PC-3 (cell line): ENCODE measurements at regions not wholly inside any gene's neighbourhood (a gene's known extent, or its start where the extent isn't known, plus 50 kb on each side); places are given as distances from the start of the nearest gene placed in this dataset.

Experiments used
- EZH2 ChIP-seq: fragments of 300-600 bp; sonication (generic); IDR thresholded peaks from one replicate; pipeline ENCODE4 v1.6.1; 2017; ENCODE audit warnings: antibody characterized with exemption, mild to moderate bottlenecking, low read length; ENCODE audit not compliant: unreplicated experiment
- TF ChIP-seq, protein P1 (sequence below): fragments of 300-600 bp; sonication (generic); conservative IDR thresholded peaks from 2 replicates; pipeline ENCODE4 v1.5.1; 2017; ENCODE audit warnings: antibody characterized with exemption, low read depth, mild to moderate bottlenecking, low read length

GRCh38 chr20:19078448-19079373 is 133.7 kb upstream of the SLC24A3 start:
- TF ChIP-seq, protein P1, sequence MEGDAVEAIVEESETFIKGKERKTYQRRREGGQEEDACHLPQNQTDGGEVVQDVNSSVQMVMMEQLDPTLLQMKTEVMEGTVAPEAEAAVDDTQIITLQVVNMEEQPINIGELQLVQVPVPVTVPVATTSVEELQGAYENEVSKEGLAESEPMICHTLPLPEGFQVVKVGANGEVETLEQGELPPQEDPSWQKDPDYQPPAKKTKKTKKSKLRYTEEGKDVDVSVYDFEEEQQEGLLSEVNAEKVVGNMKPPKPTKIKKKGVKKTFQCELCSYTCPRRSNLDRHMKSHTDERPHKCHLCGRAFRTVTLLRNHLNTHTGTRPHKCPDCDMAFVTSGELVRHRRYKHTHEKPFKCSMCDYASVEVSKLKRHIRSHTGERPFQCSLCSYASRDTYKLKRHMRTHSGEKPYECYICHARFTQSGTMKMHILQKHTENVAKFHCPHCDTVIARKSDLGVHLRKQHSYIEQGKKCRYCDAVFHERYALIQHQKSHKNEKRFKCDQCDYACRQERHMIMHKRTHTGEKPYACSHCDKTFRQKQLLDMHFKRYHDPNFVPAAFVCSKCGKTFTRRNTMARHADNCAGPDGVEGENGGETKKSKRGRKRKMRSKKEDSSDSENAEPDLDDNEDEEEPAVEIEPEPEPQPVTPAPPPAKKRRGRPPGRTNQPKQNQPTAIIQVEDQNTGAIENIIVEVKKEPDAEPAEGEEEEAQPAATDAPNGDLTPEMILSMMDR, result no peak
- TF ChIP-seq EZH2, result no peak
